Activated naive CD4-positive, alpha-beta T cell treated with anti-CD3 and anti-CD28 coated beads for 36 hours (primary cell): ENCODE measurements at regions not wholly inside any gene's neighbourhood (a gene's known extent, or its start where the extent isn't known, plus 50 kb on each side); places are given as distances from the start of the nearest gene placed in this dataset.

Experiments used
- CTCF ChIA-PET: fragments of 350-600 bp; sonication (Branson Sonifier 250); formaldehyde crosslinking; loops from one replicate; lab custom pipeline; 2021; ENCODE audit warnings: antibody characterized with exemption; lab: Charles Lee
- DNase-seq: peaks from one replicate; pipeline ENCODE4 v3.0.0-alpha.2; 2020
- H3K27ac Mint-ChIP-seq: one replicate; pipeline ENCODE4 v1.8.0; 2021; ENCODE audit warnings: mild to moderate bottlenecking, mixed read lengths
- H3K27me3 Mint-ChIP-seq: one replicate; pipeline ENCODE4 v1.8.0; 2021; ENCODE audit warnings: low read depth, mixed read lengths
- H3K36me3 Mint-ChIP-seq: one replicate; pipeline ENCODE4 v1.8.0; 2021; ENCODE audit warnings: low read depth, mixed read lengths
- H3K4me1 Mint-ChIP-seq: one replicate; pipeline ENCODE4 v1.8.0; 2021; ENCODE audit warnings: low read depth, mixed read lengths
- H3K4me3 Mint-ChIP-seq: one replicate; pipeline ENCODE4 v1.8.0; 2021; ENCODE audit warnings: mild to moderate bottlenecking, moderate library complexity, mixed read lengths
- H3K9me3 Mint-ChIP-seq: one replicate; pipeline ENCODE4 v1.8.0; 2021; ENCODE audit warnings: mixed read lengths
- intact Hi-C: fragments of 100-400 bp; cut with micrococcal nuclease; formaldehyde crosslinking; loops from one replicate; pipeline ENCODE4 v1.15.1; 2023

DNA sequence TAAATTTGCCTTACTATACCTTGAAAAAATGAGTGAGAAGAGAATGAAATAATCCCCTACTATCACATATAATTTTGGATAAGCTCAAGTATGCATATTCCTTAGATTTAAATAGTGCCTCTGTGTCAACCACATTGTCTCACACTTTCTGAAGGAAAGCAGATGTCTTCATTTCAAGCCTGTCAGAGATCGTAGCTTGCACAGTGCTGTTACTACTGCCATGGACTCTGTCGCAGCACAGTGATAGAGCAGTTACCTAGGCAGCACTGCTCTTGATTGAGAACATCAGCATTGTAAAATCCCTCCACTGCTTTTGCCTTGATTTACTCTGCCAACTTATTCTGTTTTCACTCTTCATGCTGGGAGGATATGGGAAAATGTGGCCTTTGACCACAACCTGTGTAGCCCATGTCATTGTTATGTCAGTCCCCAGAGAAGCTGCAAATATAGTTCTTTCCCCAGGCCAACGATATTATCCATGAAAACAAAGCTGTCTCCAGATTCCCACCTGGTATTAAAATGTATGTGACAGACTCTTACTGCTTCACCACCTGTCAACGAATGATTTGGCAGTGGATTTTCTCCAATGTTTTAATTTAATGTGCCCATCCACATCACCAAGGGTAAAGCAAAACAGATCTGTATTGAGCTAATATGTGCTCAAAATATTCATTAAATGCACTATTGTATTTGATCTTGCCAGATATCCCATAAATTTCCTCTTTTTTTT lies 675.7 kb downstream of the METTL4 start:
- no peaks in the 10 kb centered on the region for H3K9me3 Mint-ChIP-seq
- CTCF ChIA-PET: no interaction called here
- H3K27ac Mint-ChIP-seq: no peak overlapping the region
- no peaks in the 10 kb centered on the region for H3K4me1 Mint-ChIP-seq
- H3K4me3 Mint-ChIP-seq: no peak overlapping the region
- H3K36me3 Mint-ChIP-seq: no peaks in the 10 kb centered on the region
- DNase-seq: no peak
- intact Hi-C loops: no loop called here
- H3K27me3 Mint-ChIP-seq: no peaks in the 10 kb centered on the region

DNA sequence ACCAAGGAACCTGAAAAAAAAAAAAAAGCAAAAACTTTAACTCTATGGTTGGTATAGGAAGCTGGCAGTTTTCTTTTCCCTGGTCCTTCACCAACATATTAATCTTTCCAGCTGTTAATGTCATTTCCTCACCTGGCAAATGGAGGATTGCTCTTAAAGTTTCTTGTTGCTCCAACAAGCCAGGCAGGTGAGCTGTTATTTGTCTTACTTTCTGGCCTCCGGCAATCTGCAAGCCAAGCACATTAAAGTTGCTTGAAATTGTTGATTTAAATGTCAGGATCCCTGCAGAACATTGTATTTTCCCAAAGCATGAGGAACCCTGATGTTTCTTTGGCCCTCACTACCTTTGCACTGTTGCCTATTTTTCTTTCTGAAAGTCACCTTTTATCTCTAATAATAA lies 664.9 kb downstream of the METTL4 start:
- Mint-ChIP-seq H3K27ac (no peak overlapping the region), H3K4me1 (no peaks in the 10 kb centered on the region), H3K27me3 (no peaks in the 10 kb centered on the region), H3K4me3 (no peak overlapping the region), H3K9me3 (peaks cover 3% of the 10 kb centered on the region), H3K36me3 (no peaks in the 10 kb centered on the region)
- CTCF ChIA-PET: interaction anchor here (0.6 kb wide), 1 partner anchor 1625 kb away, joined by 3 read pairs; no protein-coding TSS in a partner anchor
- intact Hi-C loops: no loop called here
- DNase-seq: no peak

DNA sequence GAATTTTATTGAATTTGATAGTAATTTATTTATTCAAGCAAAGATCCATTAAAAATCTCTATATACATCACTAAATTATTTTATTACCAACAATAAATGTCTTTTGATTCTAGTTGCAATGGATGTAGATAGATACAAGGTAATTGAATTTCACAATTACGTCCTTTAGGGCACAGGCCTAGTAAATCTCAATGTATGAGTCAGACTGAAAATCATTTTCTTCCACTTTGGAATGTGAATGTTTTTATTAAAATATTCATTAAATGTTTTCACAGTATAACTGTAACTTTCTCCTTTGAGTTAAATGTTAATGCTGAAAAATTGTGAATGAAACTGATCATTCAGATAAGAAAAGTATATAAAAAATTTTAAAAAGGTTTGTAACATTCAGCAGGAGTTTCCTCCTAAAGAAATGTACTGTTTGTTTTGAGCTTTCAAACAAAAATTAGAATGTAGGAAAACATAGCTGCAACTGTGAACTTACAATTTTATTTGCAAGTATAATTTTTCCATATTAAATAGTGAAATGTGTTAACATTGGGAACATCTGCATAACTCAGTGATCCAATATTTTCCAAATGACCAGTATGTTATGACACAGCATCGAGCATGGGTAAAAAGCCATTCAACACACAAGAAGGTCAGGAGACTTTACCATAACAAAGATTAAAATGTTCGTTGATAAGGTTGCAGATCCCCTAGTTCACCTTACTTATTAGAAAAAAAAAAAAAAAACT lies 663.7 kb downstream of the METTL4 start:
- intact Hi-C loops: no loop called here
- CTCF ChIA-PET: no interaction called here
- Mint-ChIP-seq H3K36me3 (no peaks in the 10 kb centered on the region), H3K4me3 (no peak overlapping the region), H3K27ac (no peak overlapping the region), H3K27me3 (no peaks in the 10 kb centered on the region), H3K4me1 (no peaks in the 10 kb centered on the region), H3K9me3 (peaks cover 4% of the 10 kb centered on the region)
- no peak for DNase-seq

DNA sequence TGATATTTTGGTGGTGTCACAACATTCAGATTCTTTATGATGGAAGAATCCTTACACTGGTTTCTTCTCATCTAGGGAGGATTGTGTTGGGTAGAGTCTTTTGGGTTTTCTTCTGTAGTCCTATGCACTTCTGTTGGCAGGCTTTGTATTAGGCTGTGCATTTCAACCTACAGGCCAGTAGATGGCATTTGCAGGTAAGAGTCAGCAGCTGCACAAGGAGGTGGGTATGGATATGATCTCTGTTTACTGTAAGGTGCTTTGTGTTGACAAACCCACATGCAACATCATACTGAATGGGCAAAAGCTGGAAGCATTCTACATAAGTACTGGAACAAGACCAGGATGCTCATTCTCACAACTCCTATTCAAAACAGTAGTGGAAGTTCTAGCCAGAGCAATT lies 656.8 kb downstream of the METTL4 start:
- Mint-ChIP-seq H3K4me3 (no peak overlapping the region), H3K4me1 (no peaks in the 10 kb centered on the region), H3K36me3 (no peaks in the 10 kb centered on the region), H3K27me3 (no peaks in the 10 kb centered on the region), H3K27ac (no peak overlapping the region), H3K9me3 (peaks cover 15% of the 10 kb centered on the region)
- no peak for DNase-seq
- intact Hi-C loops: no loop called here
- CTCF ChIA-PET: no interaction called here

DNA sequence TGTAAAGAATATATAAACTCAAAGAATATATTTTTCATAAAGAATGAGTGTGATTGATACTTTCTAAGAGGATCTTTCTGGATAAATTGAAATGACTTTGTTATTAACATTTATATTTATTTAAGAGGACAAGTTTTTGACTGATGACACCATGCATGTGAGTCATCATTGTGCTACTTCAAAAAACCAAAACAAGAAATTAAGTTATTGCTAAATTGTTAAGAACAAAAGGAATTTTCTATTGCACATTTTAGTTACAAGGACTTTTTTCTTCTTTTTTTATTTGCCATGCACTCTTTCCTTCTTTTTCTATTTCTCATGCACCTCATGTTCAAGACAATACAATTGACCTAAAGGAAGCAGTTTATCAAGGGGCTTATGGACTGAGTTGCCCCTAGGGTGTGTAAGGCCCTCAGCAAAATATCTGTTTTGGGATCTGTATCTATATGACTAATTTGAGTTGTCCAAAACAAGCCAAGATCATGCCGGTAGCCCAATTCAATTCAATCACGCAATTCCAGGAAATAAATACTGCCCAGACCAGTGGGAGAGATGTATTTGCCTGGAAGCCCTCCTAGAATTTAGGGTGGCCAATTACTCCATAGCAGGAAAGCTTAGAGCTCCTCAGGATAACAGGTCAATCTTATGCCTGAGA lies 654.3 kb downstream of the METTL4 start:
- H3K36me3 Mint-ChIP-seq: no peaks in the 10 kb centered on the region
- H3K4me1 Mint-ChIP-seq: no peaks in the 10 kb centered on the region
- CTCF ChIA-PET: no interaction called here
- peaks cover 11% of the 10 kb centered on the region for H3K9me3 Mint-ChIP-seq
- no peaks in the 10 kb centered on the region for H3K27me3 Mint-ChIP-seq
- no peak for DNase-seq
- no peak overlapping the region for H3K27ac Mint-ChIP-seq
- H3K4me3 Mint-ChIP-seq: no peak overlapping the region
- intact Hi-C loops: no loop called here

DNA sequence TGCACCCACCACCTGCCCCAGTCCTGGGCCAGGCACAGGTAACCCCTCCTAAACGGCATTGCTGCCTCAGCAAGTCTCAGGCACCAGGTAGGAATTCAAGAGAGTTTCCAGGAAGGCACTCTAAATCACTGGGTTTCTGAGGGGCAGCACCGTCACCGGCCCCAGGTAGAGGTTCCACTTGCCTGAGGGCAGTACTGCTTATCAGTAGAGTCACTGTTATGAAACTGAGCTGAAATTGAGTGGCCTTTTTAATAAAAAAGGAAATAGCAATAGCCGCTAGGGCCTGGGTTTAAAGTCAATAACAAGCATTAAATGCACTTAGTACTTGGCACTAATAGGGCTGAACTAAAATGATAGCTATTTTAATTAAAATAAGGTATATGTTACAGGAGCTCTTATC lies 653.7 kb downstream of the METTL4 start:
- H3K27ac Mint-ChIP-seq: no peak overlapping the region
- H3K4me3 Mint-ChIP-seq: no peak overlapping the region
- H3K9me3 Mint-ChIP-seq: peaks cover 11% of the 10 kb centered on the region
- no peaks in the 10 kb centered on the region for H3K4me1 Mint-ChIP-seq
- intact Hi-C loops: no loop called here
- DNase-seq: no peak
- no peaks in the 10 kb centered on the region for H3K27me3 Mint-ChIP-seq
- H3K36me3 Mint-ChIP-seq: no peaks in the 10 kb centered on the region
- CTCF ChIA-PET: no interaction called here

DNA sequence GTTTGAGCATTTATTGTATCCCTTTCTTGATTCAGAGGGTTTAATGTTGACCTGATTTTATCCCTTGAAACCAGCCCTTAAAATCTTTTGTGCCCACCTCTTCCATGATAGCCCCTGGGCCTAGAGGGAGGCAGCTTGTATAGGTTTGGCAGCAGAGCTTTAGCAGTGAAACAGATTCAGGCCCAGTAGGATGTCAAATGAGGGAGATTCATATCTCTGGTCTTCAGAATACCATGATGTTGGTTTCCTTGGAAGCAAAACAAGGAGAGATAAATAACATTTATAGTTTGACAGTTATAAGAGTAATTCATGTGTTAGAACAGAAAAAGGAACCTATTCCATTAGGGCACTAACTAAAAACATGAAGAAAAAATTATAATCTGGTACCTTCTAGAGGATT lies 649.2 kb downstream of the METTL4 start:
- Mint-ChIP-seq H3K9me3 (no peaks in the 10 kb centered on the region), H3K36me3 (no peaks in the 10 kb centered on the region), H3K27ac (no peak overlapping the region), H3K4me3 (no peak overlapping the region), H3K27me3 (no peaks in the 10 kb centered on the region), H3K4me1 (no peaks in the 10 kb centered on the region)
- CTCF ChIA-PET: no interaction called here
- intact Hi-C loops: no loop called here
- DNase-seq: no peak

DNA sequence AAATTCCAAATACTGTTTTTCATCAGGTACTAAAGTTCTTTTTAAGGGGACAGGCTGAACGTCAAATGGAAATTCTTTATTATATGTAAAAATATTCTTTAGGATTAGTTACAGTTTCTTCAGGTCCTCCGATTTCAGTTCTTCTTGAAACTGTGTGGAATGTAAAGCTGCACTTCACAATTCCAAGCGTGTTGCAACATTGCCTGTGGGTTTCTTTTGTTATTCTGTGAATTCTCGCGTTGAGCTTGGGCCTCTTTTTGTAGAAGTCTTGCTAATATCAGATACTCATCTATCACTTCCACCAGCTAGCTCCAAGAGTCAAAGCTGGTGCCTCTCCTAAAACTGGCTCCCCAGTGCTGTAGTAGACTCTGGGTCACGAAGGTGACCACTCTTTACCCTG lies 642.6 kb downstream of the METTL4 start:
- intact Hi-C loops: no loop called here
- Mint-ChIP-seq H3K4me3 (no peak overlapping the region), H3K36me3 (no peaks in the 10 kb centered on the region), H3K27me3 (no peaks in the 10 kb centered on the region), H3K27ac (no peak overlapping the region), H3K4me1 (no peaks in the 10 kb centered on the region), H3K9me3 (no peaks in the 10 kb centered on the region)
- CTCF ChIA-PET: no interaction called here
- DNase-seq: no peak

DNA sequence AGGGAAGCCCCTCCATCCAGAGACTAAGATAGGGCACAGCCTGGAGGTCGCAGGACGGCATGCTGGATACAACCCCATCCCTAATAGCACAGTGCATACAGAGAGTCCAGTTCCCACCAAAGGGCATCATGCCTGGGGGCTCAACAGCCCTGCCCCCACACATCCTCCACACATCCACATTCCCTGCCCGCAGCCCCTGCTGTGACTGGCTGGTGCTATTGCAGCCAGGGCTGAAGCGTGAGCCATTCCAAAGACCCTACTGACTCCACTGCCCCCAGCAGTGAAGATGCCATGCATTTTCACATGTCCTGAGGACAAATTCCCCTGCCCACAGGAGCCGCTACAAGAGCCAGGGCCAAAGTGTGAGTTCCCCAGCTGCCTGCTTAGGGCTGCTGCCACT lies 641.6 kb downstream of the METTL4 start:
- intact Hi-C loops: no loop called here
- Mint-ChIP-seq H3K4me3 (no peak overlapping the region), H3K27me3 (no peaks in the 10 kb centered on the region), H3K4me1 (no peaks in the 10 kb centered on the region), H3K36me3 (no peaks in the 10 kb centered on the region), H3K9me3 (no peaks in the 10 kb centered on the region), H3K27ac (no peak overlapping the region)
- CTCF ChIA-PET: no interaction called here
- no peak for DNase-seq

DNA sequence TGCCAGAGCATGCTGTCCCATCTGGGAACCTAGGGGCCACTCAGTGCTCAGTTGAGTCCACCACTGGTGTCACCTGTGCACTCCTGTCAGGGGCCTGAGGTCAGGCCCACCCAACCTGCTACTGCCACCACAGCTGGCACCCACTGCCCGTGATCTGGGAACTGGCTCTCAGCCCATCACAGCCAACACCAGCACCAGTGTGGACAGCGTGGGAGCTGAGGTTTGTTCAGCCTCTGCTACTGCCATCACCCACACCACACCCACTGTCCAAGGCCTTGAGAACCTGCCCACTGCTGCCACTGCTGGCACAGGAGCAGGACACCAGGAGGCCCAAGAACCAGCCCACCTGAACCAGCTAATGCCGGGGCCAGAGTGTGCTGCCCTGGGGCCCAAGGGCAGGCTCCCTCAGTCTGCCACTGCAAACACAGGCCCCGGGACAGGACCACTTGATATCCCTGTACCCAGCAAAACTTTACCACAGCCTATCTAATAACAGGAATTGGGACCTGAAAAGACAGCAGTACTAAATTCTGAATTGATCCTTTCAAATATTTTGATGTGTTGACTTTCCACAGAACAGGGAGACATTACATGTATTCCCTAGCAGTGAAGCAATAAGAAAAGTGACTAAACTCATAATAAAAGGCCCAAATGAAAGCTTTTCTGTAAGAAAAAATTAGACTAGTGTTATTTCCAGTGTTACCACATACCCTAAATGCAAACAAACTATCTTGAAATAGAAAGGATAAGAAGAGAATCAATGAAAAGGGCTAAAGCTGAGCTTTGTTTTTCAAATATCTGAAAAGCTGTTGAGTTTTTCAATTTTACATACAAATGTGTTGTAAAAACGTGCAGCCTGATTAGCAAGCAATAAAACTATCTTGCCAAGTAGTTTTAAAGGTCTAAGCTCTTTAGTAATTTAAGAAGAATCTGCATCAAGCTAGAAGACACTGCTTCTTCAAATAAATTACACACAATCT lies 640.7 kb downstream of the METTL4 start:
- Mint-ChIP-seq H3K4me3 (no peak overlapping the region), H3K36me3 (no peaks in the 10 kb centered on the region), H3K27me3 (no peaks in the 10 kb centered on the region), H3K27ac (no peak overlapping the region), H3K9me3 (no peaks in the 10 kb centered on the region), H3K4me1 (no peaks in the 10 kb centered on the region)
- DNase-seq: no peak
- intact Hi-C loops: no loop called here
- CTCF ChIA-PET: no interaction called here

DNA sequence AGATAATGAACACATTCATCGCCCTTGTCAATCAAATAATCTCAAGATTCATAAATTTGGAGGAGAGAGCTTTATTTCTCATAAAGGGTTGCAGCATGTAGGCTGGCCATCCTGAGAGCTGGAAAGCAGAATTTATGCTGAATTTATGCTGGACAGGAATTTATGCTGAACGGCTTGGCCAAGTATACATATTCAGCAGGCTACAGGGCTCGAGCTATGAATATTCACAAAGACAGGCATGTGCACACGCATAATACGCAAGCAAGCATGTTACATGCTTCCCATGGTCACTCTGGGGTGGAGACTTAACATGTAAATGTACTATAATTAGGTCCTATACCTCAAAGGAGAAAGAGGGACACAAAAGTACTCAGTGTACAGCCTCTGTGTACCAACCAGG lies 618.8 kb downstream of the METTL4 start:
- H3K9me3 Mint-ChIP-seq: no peaks in the 10 kb centered on the region
- no peaks in the 10 kb centered on the region for H3K4me1 Mint-ChIP-seq
- CTCF ChIA-PET: no interaction called here
- no peak for DNase-seq
- H3K27me3 Mint-ChIP-seq: no peaks in the 10 kb centered on the region
- H3K4me3 Mint-ChIP-seq: no peak overlapping the region
- H3K27ac Mint-ChIP-seq: no peak overlapping the region
- intact Hi-C loops: no loop called here
- no peaks in the 10 kb centered on the region for H3K36me3 Mint-ChIP-seq
